Endothelial cell of umbilical vein (primary cell): ENCODE measurements at regions not wholly inside any gene's neighbourhood (a gene's known extent, or its start where the extent isn't known, plus 50 kb on each side); places are given as distances from the start of the nearest gene placed in this dataset.

Source experiments
- BruUV-seq: library from RNA; stranded (reverse); fragments of 400-500 nt; replicated peaks from 2 replicates; lab custom pipeline; 2021; lab: Mats Ljungman, UMichigan
- CTCF ChIA-PET: fragments of 300-600, 350-600 bp; sonication (Branson Sonifier 250); formaldehyde crosslinking; loops from one replicate; lab custom pipeline; 2021; ENCODE audit warnings: antibody characterized with exemption, inconsistent platforms; lab: Charles Lee
- POLR2A ChIA-PET: fragments of 300-600, 350-600 bp; sonication (Branson Sonifier 250); formaldehyde crosslinking; loops from one replicate; lab custom pipeline; 2021; ENCODE audit warnings: antibody characterized with exemption, inconsistent platforms; lab: Charles Lee
- DNase-seq: peaks from one replicate; pipeline ENCODE4 v3.0.0-alpha.2; 2011; ENCODE audit warnings: low read depth, low spot score
- FAIRE-seq: peaks from 2 replicates; lab custom pipeline; 2011; peaks lifted over from hg19 to GRCh38; lab: Jason Lieb, UNC
- H2AFZ ChIP-seq: 2 replicates; pipeline ENCODE4 v1.6.0; 2012; ENCODE audit warnings: low read depth, low read length, control low read depth, inconsistent platforms
- H3K27ac ChIP-seq: 2 replicates; pipeline ENCODE4 v1.5.1; 2011; ENCODE audit warnings: low read depth, mild to moderate bottlenecking, control low read depth, low read length, moderate library complexity; ENCODE audit not compliant: insufficient read depth
- H3K27me3 ChIP-seq, 2 experiments: 2 replicates each; pipeline versions ENCODE4 v1.6.0 to v1.6.1; 2011; ENCODE audit warnings: low read length in 2 of 2, mixed read lengths in 1 of 2; ENCODE audit not compliant: control insufficient read depth in 2 of 2, insufficient read depth in 2 of 2
- H3K36me3 ChIP-seq, 2 experiments: 2 replicates in 1 of 2; 3 replicates in 1 of 2; pipeline ENCODE4 v1.5.1; 2011; ENCODE audit warnings: low read length in 2 of 2, mild to moderate bottlenecking in 1 of 2, moderate library complexity in 1 of 2; ENCODE audit not compliant: control insufficient read depth in 2 of 2, insufficient read depth in 2 of 2; ENCODE audit errors: extremely low read depth in 1 of 2
- H3K4me1 ChIP-seq: 3 replicates; pipeline ENCODE4 v1.5.1; 2011; ENCODE audit warnings: mild to moderate bottlenecking, low read length; ENCODE audit not compliant: control insufficient read depth, insufficient read depth; ENCODE audit errors: extremely low read depth
- H3K4me2 ChIP-seq: 2 replicates; pipeline ENCODE4 v1.6.1; 2011; ENCODE audit warnings: low read length, control low read depth, mixed read lengths; ENCODE audit not compliant: insufficient read depth
- H3K4me3 ChIP-seq, 3 experiments: fragments of 200-600 bp in 1 of 3; sonication (generic), shearing (Covaris generic) in 1 of 3; replicated peaks in 1 of 3; 2 replicates each; pipeline ENCODE4 v1.5.1; 2011 to 2016; ENCODE audit warnings: control low read depth in 3 of 3, low read length in 3 of 3, mild to moderate bottlenecking in 2 of 3, inconsistent platforms in 1 of 3, low read depth in 1 of 3, moderate library complexity in 1 of 3; ENCODE audit not compliant: insufficient read depth in 1 of 3
- H3K79me2 ChIP-seq: 2 replicates; pipeline ENCODE4 v1.6.0; 2012; ENCODE audit warnings: low read length, inconsistent platforms; ENCODE audit not compliant: control insufficient read depth, insufficient read depth
- H3K9ac ChIP-seq: replicated peaks from 2 replicates; pipeline ENCODE3; 2011; ENCODE audit warnings: low read length, control low read depth; ENCODE audit not compliant: insufficient read depth; ENCODE audit errors: extremely low read depth
- H3K9me1 ChIP-seq: replicated peaks from 3 replicates; pipeline ENCODE4 v1.6.0; 2011; ENCODE audit warnings: mild to moderate bottlenecking, low read length; ENCODE audit not compliant: control insufficient read depth, insufficient read depth; ENCODE audit errors: extremely low read depth
- H3K9me3 ChIP-seq: replicated peaks from 2 replicates; pipeline ENCODE4 v1.5.1; 2012; ENCODE audit warnings: low read length, inconsistent platforms; ENCODE audit not compliant: control insufficient read depth, insufficient read depth
- H4K20me1 ChIP-seq: replicated peaks from 2 replicates; pipeline ENCODE3; 2011; ENCODE audit warnings: mild to moderate bottlenecking, low read length; ENCODE audit not compliant: control insufficient read depth, insufficient read depth; ENCODE audit errors: extremely low read depth
- EZH2 ChIP-seq: IDR thresholded peaks from 2 replicates; pipeline ENCODE4 v1.6.1; 2012; ENCODE audit warnings: borderline replicate concordance, low read depth, mild to moderate bottlenecking, moderate library complexity, low read length, inconsistent platforms; ENCODE audit not compliant: severe bottlenecking
- JUN ChIP-seq: IDR thresholded peaks from 2 replicates; pipeline ENCODE4 v1.6.1; 2011; ENCODE audit warnings: borderline replicate concordance, low read depth; ENCODE audit not compliant: insufficient read length, insufficient read depth
- MYC ChIP-seq: IDR thresholded peaks from one replicate; pipeline ENCODE4 v1.6.1; 2011; ENCODE audit warnings: mild to moderate bottlenecking, low read depth, low read length
- POLR2A ChIP-seq: IDR thresholded peaks from 2 replicates; pipeline ENCODE4 v1.6.1; 2012; ENCODE audit warnings: low read depth, mild to moderate bottlenecking, control low read depth, low read length
- dilution Hi-C: fragments of 300-500 bp; cut with MboI; formaldehyde crosslinking; loops from one replicate; pipeline ENCODE4 v1.15.0; 2019; ENCODE audit warnings: low sequenced_read_pairs; ENCODE audit not compliant: extremely low pct_ligation_motif_present
- intact Hi-C: fragments of 100-400 bp; cut with micrococcal nuclease; formaldehyde crosslinking; loops from one replicate; pipeline ENCODE4 v1.10.0; 2022
- TF ChIP-seq, protein P1 (sequence below): IDR thresholded peaks from 2 replicates; pipeline ENCODE4 v1.6.1; 2011; ENCODE audit not compliant: insufficient read depth, insufficient read length
- TF ChIP-seq, protein P2 (sequence below), 2 donors: IDR thresholded peaks; 1 replicate in 1 of 2; 2 replicates in 1 of 2; pipeline ENCODE4 v1.5.1; 2011; ENCODE audit warnings: low read length in 2 of 2, mild to moderate bottlenecking in 2 of 2, moderate library complexity in 2 of 2, control low read depth in 1 of 2, inconsistent platforms in 1 of 2, low read depth in 1 of 2; ENCODE audit not compliant: insufficient read depth in 1 of 2; ENCODE audit errors: extremely low read depth in 1 of 2

DNA sequence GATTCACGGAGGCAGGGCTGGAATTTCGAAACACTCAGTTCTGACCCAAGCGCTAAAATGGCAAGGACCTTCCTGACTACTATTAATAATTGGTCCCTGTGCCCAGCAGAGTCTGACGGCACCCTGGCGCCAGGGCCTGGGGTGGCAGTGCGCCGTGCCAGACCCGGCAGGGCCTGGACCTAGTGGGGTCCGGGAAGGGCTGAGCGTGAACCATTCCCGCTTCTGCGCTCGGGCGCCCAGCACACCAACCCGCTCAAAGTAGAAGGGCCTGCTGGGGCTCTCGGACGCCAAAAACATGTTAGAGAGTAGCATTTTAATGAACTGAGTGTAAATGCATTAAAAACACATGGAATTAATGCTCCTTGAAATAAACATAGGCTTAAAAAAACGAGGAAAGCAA lies 346.7 kb upstream of the SFRP2 start:
- TF ChIP-seq MYC (no peak), EZH2 (no peak), POLR2A (no peak), JUN (no peak)
- TF ChIP-seq, protein P1, sequence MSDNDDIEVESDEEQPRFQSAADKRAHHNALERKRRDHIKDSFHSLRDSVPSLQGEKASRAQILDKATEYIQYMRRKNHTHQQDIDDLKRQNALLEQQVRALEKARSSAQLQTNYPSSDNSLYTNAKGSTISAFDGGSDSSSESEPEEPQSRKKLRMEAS: no peak
- TF ChIP-seq, protein P2, sequence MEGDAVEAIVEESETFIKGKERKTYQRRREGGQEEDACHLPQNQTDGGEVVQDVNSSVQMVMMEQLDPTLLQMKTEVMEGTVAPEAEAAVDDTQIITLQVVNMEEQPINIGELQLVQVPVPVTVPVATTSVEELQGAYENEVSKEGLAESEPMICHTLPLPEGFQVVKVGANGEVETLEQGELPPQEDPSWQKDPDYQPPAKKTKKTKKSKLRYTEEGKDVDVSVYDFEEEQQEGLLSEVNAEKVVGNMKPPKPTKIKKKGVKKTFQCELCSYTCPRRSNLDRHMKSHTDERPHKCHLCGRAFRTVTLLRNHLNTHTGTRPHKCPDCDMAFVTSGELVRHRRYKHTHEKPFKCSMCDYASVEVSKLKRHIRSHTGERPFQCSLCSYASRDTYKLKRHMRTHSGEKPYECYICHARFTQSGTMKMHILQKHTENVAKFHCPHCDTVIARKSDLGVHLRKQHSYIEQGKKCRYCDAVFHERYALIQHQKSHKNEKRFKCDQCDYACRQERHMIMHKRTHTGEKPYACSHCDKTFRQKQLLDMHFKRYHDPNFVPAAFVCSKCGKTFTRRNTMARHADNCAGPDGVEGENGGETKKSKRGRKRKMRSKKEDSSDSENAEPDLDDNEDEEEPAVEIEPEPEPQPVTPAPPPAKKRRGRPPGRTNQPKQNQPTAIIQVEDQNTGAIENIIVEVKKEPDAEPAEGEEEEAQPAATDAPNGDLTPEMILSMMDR (IDR thresholded peaks at IDR 0.05; ENCODE audit: extremely low read depth in 1 of 2, insufficient read depth in 1 of 2, low read depth in 1 of 2, low read length in 2 of 2): no peak
- ChIA-PET POLR2A (no interaction called here), CTCF (no interaction called here)
- H3K27me3 ChIP-seq: no peaks in the 10 kb centered on the region
- no peak for FAIRE-seq
- no peaks in the 10 kb centered on the region for H3K79me2 ChIP-seq
- H3K4me2 ChIP-seq: no peak overlapping the region
- no peaks in the 10 kb centered on the region for H4K20me1 ChIP-seq
- no peaks in the 10 kb centered on the region for H3K36me3 ChIP-seq
- H3K27ac ChIP-seq: no peak overlapping the region
- no peaks in the 10 kb centered on the region for H3K9me1 ChIP-seq
- no peak overlapping the region for H3K9ac ChIP-seq
- DNase-seq: no peak
- H3K9me3 ChIP-seq: peaks cover 8% of the 10 kb centered on the region
- H3K4me3 ChIP-seq: no peak overlapping the region
- no peaks in the 10 kb centered on the region for H3K4me1 ChIP-seq
- no TSS peak for BruUV-seq
- H2AFZ ChIP-seq: no peak overlapping the region
- intact Hi-C loops: no loop called here
- dilution Hi-C loops: no loop called here

DNA sequence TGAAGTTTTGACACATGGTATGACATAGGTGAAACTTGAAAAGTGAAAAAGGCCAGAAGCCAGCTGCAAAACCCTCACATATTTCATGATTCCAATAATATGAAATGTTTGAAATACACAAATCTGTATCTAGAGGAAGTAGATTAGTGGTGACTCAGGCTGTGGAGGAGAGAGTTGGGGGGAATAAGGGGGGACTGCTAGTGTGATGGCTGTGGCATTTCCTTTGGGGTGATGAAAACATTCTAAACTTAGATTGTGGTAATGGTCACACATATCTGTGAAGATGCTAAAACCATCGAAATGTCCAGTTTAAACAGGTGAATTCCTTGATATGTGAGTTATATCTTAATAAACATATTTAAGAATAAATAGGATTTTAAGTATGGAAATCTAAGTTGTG lies 343.5 kb upstream of the SFRP2 start:
- Histone ChIP-seq H2AFZ (no peak overlapping the region), H3K27ac (no peak overlapping the region), H3K4me3 (no peak overlapping the region), H3K9me1 (no peaks in the 10 kb centered on the region), H3K36me3 (no peaks in the 10 kb centered on the region), H3K9ac (no peak overlapping the region), H3K79me2 (no peaks in the 10 kb centered on the region), H3K9me3 (no peaks in the 10 kb centered on the region), H3K27me3 (no peaks in the 10 kb centered on the region), H4K20me1 (no peaks in the 10 kb centered on the region), H3K4me1 (no peaks in the 10 kb centered on the region), H3K4me2 (no peak overlapping the region)
- no peak for FAIRE-seq
- dilution Hi-C loops: no loop called here
- no TSS peak for BruUV-seq
- DNase-seq: no peak
- no peak for TF ChIP-seq MYC
- TF ChIP-seq, protein P1: no peak
- intact Hi-C loops: no loop called here
- ChIA-PET POLR2A (no interaction called here), CTCF (no interaction called here)
